Spinal cord (tissue), 9 donors: ENCODE measurements at regions not wholly inside any gene's neighbourhood (a gene's known extent, or its start where the extent isn't known, plus 50 kb on each side); places are given as distances from the start of the nearest gene placed in this dataset.

Experiments used
- DNase-seq, 6 donors: peaks; one replicate each; pipeline versions ENCODE4 v3.0.0 to v3.0.0-alpha.2; 2013 to 2015; ENCODE audit warnings: low spot score in 6 of 6, low read depth in 4 of 6
- H3K27ac ChIP-seq: one replicate; pipeline ENCODE4 v1.5.1; 2013; ENCODE audit warnings: low read depth, low read length, control low read depth
- H3K27me3 ChIP-seq: one replicate; pipeline ENCODE4 v1.6.1; 2013; ENCODE audit warnings: low read length; ENCODE audit not compliant: control insufficient read depth, insufficient read depth
- H3K36me3 ChIP-seq: one replicate; pipeline ENCODE4 v1.6.1; 2013; ENCODE audit warnings: low read length; ENCODE audit not compliant: control insufficient read depth, insufficient read depth
- H3K4me1 ChIP-seq: one replicate; pipeline ENCODE4 v1.6.1; 2013; ENCODE audit warnings: low read length; ENCODE audit not compliant: control insufficient read depth, insufficient read depth
- H3K4me3 ChIP-seq: one replicate; pipeline ENCODE4 v1.5.1; 2013; ENCODE audit warnings: low read depth, low read length, control low read depth
- H3K9me3 ChIP-seq: one replicate; pipeline ENCODE4 v1.6.1; 2013; ENCODE audit warnings: low read length; ENCODE audit not compliant: control insufficient read depth, insufficient read depth
- WGBS: methylation state at CpG from one replicate; pipeline ENCODE4 v1.1.5; 2013; ENCODE audit warnings: missing lambda C conversion rate; ENCODE audit not compliant: insufficient coverage; 5-methylcytosine and 5-hydroxymethylcytosine counted together
- donor health status: healthy.

- peak overlapping the region; percentile 74 for H3K27ac ChIP-seq
These were observed 86.5 kb upstream of the EPB41L3 start for GRCh38 chr18:5630057-5630899.

DNA sequence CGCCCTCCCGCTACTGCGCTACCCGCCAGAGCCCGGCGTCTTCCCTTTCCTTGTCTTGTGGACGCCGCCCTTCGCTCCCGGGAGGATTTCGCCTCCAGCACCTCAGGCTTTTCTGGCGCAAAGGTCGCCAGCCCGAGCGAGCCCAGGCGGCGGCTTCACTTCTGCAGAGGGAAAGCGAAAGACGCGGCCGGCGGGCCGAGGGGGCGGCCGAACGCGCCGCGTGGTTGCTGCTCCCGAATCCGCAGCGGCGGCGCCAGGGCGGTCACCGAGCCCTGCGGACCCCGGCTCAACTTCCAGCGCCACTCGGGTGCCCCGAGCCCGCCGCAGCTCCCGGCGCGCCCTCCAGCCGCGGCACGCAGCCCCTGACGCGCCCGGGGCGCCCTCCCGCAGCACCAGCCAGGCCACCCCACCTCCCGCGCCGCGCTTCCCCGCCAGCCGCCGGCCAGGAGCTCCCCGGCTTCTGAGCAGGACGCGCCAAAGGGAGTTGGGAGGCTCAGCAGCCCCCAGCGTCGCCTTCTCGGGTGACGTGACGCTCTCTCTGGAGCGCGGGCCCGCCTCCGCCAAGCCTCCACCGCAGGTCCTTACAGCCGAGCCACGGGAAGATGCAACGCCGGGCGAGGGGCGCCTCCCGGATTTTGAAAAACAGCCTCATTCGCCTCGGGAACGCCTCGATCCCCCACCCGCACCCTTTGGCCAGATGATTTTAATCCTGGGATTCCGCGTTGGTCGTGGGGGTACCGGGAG is 84.9 kb upstream of the EPB41L3 start:
- peaks cover 18% of the 10 kb centered on the region for H3K4me1 ChIP-seq
- no peaks in the 10 kb centered on the region for H3K36me3 ChIP-seq
- H3K27ac ChIP-seq: peak overlapping the region; percentile 74
- WGBS: under 1% methylated on average over 89 of the region's 90 CpGs
- no peaks in the 10 kb centered on the region for H3K9me3 ChIP-seq
- peak overlapping the region; percentile 70 for H3K4me3 ChIP-seq
- peak in 4 of 6 donors; percentile 5 to 83 (median 58) for DNase-seq
- H3K27me3 ChIP-seq: peaks cover 13% of the 10 kb centered on the region

More at GRCh38 chr18:5630057-5630899, 86.5 kb upstream of the EPB41L3 start:
- H3K27me3 ChIP-seq: peaks cover 13% of the 10 kb centered on the region
- no peaks in the 10 kb centered on the region for H3K9me3 ChIP-seq
- WGBS: under 1% methylated on average over 73 of the region's 79 CpGs
- peak overlapping the region; percentile 70 for H3K4me3 ChIP-seq
- no peaks in the 10 kb centered on the region for H3K36me3 ChIP-seq
- peaks cover 18% of the 10 kb centered on the region for H3K4me1 ChIP-seq
- peak; percentile 47 to 91 (median 54) for DNase-seq

DNA sequence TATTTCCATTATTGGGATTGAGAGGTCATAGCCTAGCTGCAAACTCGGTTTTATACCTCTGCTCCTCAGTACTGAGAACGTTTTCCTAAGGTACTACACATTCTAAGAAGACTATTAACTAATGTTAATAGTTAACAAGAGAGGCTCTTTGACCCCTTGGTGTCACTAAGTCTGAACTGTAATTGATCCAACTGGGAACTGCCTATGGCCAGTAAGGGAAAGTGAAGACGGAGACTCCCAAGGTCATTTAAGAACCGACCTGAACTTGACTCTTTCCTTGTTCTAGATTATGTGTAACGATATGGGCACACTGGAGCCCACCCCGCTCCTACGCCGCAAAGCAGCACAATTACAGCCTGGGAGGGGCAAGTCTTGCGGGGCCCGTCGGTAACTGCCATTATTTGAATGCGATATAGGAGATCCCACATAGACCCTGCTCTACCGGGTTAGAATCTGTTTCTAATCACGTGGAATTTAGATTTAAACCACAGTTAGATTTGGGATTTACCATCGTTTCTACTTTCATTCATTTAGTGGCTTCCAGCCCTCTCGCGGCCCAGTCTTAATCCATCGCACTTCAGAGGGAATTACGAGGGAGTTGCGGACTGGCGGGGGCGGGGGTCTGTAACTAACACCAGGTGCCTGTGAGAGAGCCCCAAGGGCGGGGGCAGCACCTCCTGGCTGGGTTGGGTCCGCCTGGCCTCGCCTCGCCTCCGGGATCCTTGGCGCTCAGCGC is 84.1 kb upstream of the EPB41L3 start:
- H3K27ac ChIP-seq: no peak overlapping the region
- H3K36me3 ChIP-seq: no peaks in the 10 kb centered on the region
- DNase-seq: peak in 4 of 6 donors; percentile 0 to 55 (median 14)
- peaks cover 18% of the 10 kb centered on the region for H3K4me1 ChIP-seq
- H3K9me3 ChIP-seq: no peaks in the 10 kb centered on the region
- WGBS: 2% methylated on average over 20 of the region's 29 CpGs
- peaks cover 13% of the 10 kb centered on the region for H3K27me3 ChIP-seq
- peak overlapping the region; percentile 70 for H3K4me3 ChIP-seq

GRCh38 chr18:5626130-5626880 is 82.5 kb upstream of the EPB41L3 start:
- peak in 1 of 6 donors; percentile 32 for DNase-seq

DNA sequence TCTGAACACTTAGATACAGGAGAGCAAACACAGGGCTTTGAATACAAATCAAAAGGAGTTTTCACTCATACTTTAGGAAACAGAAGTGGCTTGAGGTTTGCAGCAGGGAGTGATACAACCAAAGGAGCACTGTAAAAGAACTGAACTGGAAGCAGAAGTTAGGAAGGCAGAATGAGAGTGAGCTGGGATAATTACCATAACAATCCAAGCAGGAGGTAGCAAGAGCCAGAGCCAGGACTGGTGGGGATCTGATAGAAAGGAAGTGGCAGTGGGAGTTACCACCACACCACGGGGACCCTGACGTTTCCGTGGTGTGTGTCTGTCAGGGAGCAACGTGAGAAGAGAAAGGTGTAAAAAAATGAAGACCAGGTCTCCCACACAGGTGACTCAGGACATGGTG is 81.3 kb upstream of the EPB41L3 start:
- H3K4me1 ChIP-seq: peaks cover 14% of the 10 kb centered on the region

More at GRCh38 chr18:5626130-5626880, 82.5 kb upstream of the EPB41L3 start:
- Histone ChIP-seq H3K4me3 (no peak overlapping the region), H3K27ac (no peak overlapping the region), H3K27me3 (peaks cover 13% of the 10 kb centered on the region), H3K36me3 (no peaks in the 10 kb centered on the region), H3K9me3 (no peaks in the 10 kb centered on the region), H3K4me1 (peaks cover 18% of the 10 kb centered on the region)
- 40% methylated on average over 1 of the region's 2 CpGs for WGBS

DNA sequence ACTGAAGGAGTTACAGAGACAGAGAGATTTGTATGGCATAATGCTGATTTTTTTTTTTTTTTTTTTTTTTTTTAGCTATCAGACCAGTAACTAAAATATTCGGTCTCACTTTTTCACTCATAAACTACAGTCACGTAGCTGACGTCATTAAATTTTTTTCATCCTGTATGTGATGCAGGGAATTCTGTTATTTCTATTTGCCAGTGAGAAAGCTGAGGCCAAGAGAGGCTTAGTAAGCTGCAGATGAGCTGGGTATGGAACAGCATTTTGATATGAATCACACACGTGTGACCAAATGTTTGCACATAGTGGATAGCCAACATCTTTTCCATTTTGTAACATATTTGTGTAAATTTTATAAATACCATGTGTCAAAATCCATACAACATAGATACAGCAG is 79.1 kb upstream of the EPB41L3 start:
- Histone ChIP-seq H3K4me3 (no peak overlapping the region), H3K36me3 (no peaks in the 10 kb centered on the region), H3K9me3 (no peaks in the 10 kb centered on the region), H3K4me1 (peaks cover 1% of the 10 kb centered on the region), H3K27ac (no peak overlapping the region), H3K27me3 (peaks cover 11% of the 10 kb centered on the region)
- no CpG with 5 or more reads among the region's 4 CpGs for WGBS
- DNase-seq: no peak

More for the DNA sequence above, 81.3 kb upstream of the EPB41L3 start:
- H3K9me3 ChIP-seq: no peaks in the 10 kb centered on the region
- peak in 1 of 6 donors; percentile 2 for DNase-seq
- H3K36me3 ChIP-seq: no peaks in the 10 kb centered on the region
- no peak overlapping the region for H3K27ac ChIP-seq
- whole genome bisulfite sequencing: 4% methylated on average over 4 of the region's 4 CpGs
- H3K4me3 ChIP-seq: no peak overlapping the region
- peaks cover 13% of the 10 kb centered on the region for H3K27me3 ChIP-seq

DNA sequence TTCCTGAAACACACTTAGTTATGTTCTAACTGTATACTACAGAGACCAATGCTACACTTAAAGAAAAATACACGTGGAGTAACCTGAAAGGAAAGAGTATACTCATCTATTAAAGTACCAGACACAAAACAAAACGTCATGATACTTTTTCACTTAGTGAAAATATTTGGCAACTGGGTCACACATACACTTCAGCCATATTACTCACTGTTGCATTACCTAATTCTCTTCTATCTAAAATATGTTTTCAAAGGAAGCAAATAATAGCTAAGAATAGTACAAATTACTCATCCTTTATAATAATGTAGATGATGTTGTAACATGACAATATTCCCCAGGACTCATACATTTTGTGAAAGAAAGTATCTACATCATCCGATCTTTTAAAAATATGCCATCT is 76.5 kb upstream of the EPB41L3 start:
- no CpG with 5 or more reads among the region's 3 CpGs for WGBS
- H3K27me3 ChIP-seq: no peaks in the 10 kb centered on the region

GRCh38 chr18:5619376-5619775 is 75.6 kb upstream of the EPB41L3 start:
- DNase-seq: no peak

More for the DNA sequence above, 76.5 kb upstream of the EPB41L3 start:
- no peaks in the 10 kb centered on the region for H3K4me1 ChIP-seq
- no peaks in the 10 kb centered on the region for H3K36me3 ChIP-seq
- DNase-seq: no peak
- no peak overlapping the region for H3K27ac ChIP-seq
- H3K4me3 ChIP-seq: no peak overlapping the region
- H3K9me3 ChIP-seq: no peaks in the 10 kb centered on the region

More at GRCh38 chr18:5619376-5619775, 75.6 kb upstream of the EPB41L3 start:
- H3K4me3 ChIP-seq: no peak overlapping the region
- no peaks in the 10 kb centered on the region for H3K27me3 ChIP-seq
- no peak overlapping the region for H3K27ac ChIP-seq
- WGBS: no CpG with 5 or more reads among the region's 1 CpG
- H3K4me1 ChIP-seq: no peaks in the 10 kb centered on the region
- no peaks in the 10 kb centered on the region for H3K36me3 ChIP-seq
- H3K9me3 ChIP-seq: no peaks in the 10 kb centered on the region
